ENCODE measurements at regions not wholly inside any gene's neighbourhood (a gene's known extent, or its start where the extent isn't known, plus 50 kb on each side); places are given as distances from the start of the nearest gene placed in this dataset.

DNA sequence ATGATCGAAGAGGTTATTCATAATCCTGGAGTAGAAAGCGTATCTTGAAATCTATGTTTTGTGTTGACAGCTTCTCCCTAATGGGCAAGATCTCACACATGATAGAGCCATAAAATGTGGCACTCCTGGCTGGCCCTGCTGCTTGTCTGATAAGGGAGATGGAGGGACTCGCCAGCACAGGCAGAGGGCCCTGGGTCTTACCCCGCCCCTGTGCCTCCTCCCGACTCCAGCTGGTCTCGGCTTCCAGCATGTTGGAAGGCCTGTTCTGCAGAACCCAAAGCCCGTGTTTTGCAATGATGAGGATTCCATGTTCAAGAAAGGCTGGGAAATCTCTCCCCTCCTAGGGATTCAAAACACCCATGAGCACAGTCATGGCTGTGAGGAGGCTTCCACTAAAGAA lies 106.7 kb upstream of the SDK2 start:
- H3K27ac ChIP-seq (ENCODE audit: extremely low read depth, low read depth, low read length), result no peak overlapping the region
- CTCF ChIA-PET (ENCODE audit: low intra/inter-chr PET ratio), result no interaction called here
- no peak for FAIRE-seq
- H3K27me3 ChIP-seq (ENCODE audit: control insufficient read depth in 2 of 2, insufficient read depth in 2 of 2, low read length in 2 of 2), result peaks cover 10 to 51% of the 10 kb centered on the region in 2 experiments; a peak in 4 of 5 replicates
- 0 out of 2 replicates have a peak, but pooled peaks cover 3% of the 10 kb centered on the region for H4K20me1 ChIP-seq (replicated peaks; ENCODE audit: control insufficient read depth, insufficient read depth, low read length)
- POLR2A ChIA-PET, result interaction anchor here (0.6 kb wide), 1 partner anchor 72 kb away, joined by 3 read pairs; no protein-coding TSS in a partner anchor
- intact Hi-C loops (cut with micrococcal nuclease) (no loop called here), in situ Hi-C loops (cut with MboI) (no loop called here)
- DNase-seq (ENCODE audit: extremely low read depth in 1 of 4, low spot score in 3 of 4), result no peak
- ATAC-seq, result no peak
- 0% methylated on average over 7 of the region's 7 CpGs for WGBS (ENCODE audit: insufficient coverage, low coverage, missing lambda C conversion rate)
- no peak overlapping the region for H2AFZ ChIP-seq (ENCODE audit: low read depth, low read length)
- H3K4me3 ChIP-seq, result no peak overlapping the region
- no peaks in the 10 kb centered on the region for H3K4me1 ChIP-seq (replicated peaks in 1 of 2; ENCODE audit: control insufficient read depth in 2 of 2, insufficient read depth in 2 of 2, low read length in 2 of 2)
- no peaks in the 10 kb centered on the region for H3K9me1 ChIP-seq (ENCODE audit: control insufficient read depth, insufficient read depth, low read length)
- no peaks in the 10 kb centered on the region for H3K79me2 ChIP-seq (ENCODE audit: control insufficient read depth, insufficient read depth, low read length)
- H3K36me3 ChIP-seq (ENCODE audit: control insufficient read depth, insufficient read depth, low read length), result no peaks in the 10 kb centered on the region
- BruUV-seq (replicated peaks), result no TSS peak
- no peak overlapping the region for H3K4me2 ChIP-seq (ENCODE audit: insufficient read depth, low read length)
- no peaks in the 10 kb centered on the region for H3K9me3 ChIP-seq (replicated peaks; ENCODE audit: control insufficient read depth, insufficient read depth, low read depth, low read length)
- H3K9ac ChIP-seq (ENCODE audit: insufficient read depth in 1 of 2, low read depth in 2 of 2, low read length in 2 of 2), result no peak overlapping the region
- no peak for TF ChIP-seq FOXM1 (IDR thresholded peaks at IDR 0.05; ENCODE audit: low read depth)
- TF ChIP-seq FOXM1 (CRISPR knock-in tag; IDR thresholded peaks at IDR 0.05; ENCODE audit: low read depth), result no peak
- no peak for TF ChIP-seq ETS2 (tag; IDR thresholded peaks at IDR 0.05; ENCODE audit: borderline replicate concordance, poor library complexity, severe bottlenecking)
- TF ChIP-seq, protein P1, sequence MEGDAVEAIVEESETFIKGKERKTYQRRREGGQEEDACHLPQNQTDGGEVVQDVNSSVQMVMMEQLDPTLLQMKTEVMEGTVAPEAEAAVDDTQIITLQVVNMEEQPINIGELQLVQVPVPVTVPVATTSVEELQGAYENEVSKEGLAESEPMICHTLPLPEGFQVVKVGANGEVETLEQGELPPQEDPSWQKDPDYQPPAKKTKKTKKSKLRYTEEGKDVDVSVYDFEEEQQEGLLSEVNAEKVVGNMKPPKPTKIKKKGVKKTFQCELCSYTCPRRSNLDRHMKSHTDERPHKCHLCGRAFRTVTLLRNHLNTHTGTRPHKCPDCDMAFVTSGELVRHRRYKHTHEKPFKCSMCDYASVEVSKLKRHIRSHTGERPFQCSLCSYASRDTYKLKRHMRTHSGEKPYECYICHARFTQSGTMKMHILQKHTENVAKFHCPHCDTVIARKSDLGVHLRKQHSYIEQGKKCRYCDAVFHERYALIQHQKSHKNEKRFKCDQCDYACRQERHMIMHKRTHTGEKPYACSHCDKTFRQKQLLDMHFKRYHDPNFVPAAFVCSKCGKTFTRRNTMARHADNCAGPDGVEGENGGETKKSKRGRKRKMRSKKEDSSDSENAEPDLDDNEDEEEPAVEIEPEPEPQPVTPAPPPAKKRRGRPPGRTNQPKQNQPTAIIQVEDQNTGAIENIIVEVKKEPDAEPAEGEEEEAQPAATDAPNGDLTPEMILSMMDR (IDR thresholded peaks at IDR 0.05 in 2 of 3, conservative IDR thresholded peaks at IDR 0.05 in 1 of 3; ENCODE audit: insufficient read depth in 2 of 3, low read depth in 1 of 3, low read length in 3 of 3), result no peak
- TF ChIP-seq ZNF778 (CRISPR knock-in tag; IDR thresholded peaks at IDR 0.05), result no peak
- TF ChIP-seq EZH2 (IDR thresholded peaks at IDR 0.05; ENCODE audit: borderline replicate concordance, low read depth, low read length), result no peak
- TF ChIP-seq, protein P2, sequence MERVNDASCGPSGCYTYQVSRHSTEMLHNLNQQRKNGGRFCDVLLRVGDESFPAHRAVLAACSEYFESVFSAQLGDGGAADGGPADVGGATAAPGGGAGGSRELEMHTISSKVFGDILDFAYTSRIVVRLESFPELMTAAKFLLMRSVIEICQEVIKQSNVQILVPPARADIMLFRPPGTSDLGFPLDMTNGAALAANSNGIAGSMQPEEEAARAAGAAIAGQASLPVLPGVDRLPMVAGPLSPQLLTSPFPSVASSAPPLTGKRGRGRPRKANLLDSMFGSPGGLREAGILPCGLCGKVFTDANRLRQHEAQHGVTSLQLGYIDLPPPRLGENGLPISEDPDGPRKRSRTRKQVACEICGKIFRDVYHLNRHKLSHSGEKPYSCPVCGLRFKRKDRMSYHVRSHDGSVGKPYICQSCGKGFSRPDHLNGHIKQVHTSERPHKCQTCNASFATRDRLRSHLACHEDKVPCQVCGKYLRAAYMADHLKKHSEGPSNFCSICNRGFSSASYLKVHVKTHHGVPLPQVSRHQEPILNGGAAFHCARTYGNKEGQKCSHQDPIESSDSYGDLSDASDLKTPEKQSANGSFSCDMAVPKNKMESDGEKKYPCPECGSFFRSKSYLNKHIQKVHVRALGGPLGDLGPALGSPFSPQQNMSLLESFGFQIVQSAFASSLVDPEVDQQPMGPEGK (CRISPR knock-in tag; IDR thresholded peaks at IDR 0.05; ENCODE audit: borderline replicate concordance), result no peak
- no peak for TF ChIP-seq CEBPG (CRISPR knock-in tag; IDR thresholded peaks at IDR 0.05)
- TF ChIP-seq CEBPG (tag; conservative IDR thresholded peaks at IDR 0.05 in 1 of 2, IDR thresholded peaks at IDR 0.05 in 1 of 2), result no peak
- TF ChIP-seq EWSR1 (IDR thresholded peaks at IDR 0.05; ENCODE audit: borderline replicate concordance, low read depth, partially characterized antibody), result no peak
- no peak for TF ChIP-seq ZNF224 (CRISPR knock-in tag; IDR thresholded peaks at IDR 0.05)
- TF ChIP-seq PPARD (CRISPR knock-in tag; IDR thresholded peaks at IDR 0.05), result no peak
- no peak for TF ChIP-seq ZSCAN32 (CRISPR knock-in tag; IDR thresholded peaks at IDR 0.05)
- no peak for TF ChIP-seq TAL1 (IDR thresholded peaks at IDR 0.05)
- no peak for TF ChIP-seq ZC3H8 (IDR thresholded peaks at IDR 0.05)
- TF ChIP-seq RBFOX2 (IDR thresholded peaks at IDR 0.05; ENCODE audit: low read depth, low read length), result no peak
- TF ChIP-seq, protein P3, sequence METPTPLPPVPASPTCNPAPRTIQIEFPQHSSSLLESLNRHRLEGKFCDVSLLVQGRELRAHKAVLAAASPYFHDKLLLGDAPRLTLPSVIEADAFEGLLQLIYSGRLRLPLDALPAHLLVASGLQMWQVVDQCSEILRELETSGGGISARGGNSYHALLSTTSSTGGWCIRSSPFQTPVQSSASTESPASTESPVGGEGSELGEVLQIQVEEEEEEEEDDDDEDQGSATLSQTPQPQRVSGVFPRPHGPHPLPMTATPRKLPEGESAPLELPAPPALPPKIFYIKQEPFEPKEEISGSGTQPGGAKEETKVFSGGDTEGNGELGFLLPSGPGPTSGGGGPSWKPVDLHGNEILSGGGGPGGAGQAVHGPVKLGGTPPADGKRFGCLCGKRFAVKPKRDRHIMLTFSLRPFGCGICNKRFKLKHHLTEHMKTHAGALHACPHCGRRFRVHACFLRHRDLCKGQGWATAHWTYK (CRISPR knock-in tag; IDR thresholded peaks at IDR 0.05), result no peak
- no peak for TF ChIP-seq U2AF2 (optimal IDR thresholded peaks at IDR 0.05; ENCODE audit: low read depth, low read length)
- no peak for TF ChIP-seq SPI1 (IDR thresholded peaks at IDR 0.05; ENCODE audit: borderline replicate concordance, low read depth, low read length)
- TF ChIP-seq ZNF253 (CRISPR knock-in tag; conservative IDR thresholded peaks at IDR 0.05), result no peak
